Mucosa of rectum (tissue), 2 donors: ENCODE measurements at regions not wholly inside any gene's neighbourhood (a gene's known extent, or its start where the extent isn't known, plus 50 kb on each side); places are given as distances from the start of the nearest gene placed in this dataset.
A peak's percentile ranks its signal among the peaks of the same experiment; 100 is the strongest.

ENCODE experiments used
- H3K27ac ChIP-seq, 2 donors: one replicate each; pipeline ENCODE4 v1.7.0; 2013; ENCODE audit warnings: inconsistent platforms in 2 of 2, low read depth in 2 of 2, low read length in 2 of 2
- H3K27me3 ChIP-seq, 2 donors: one replicate each; pipeline ENCODE4 v1.7.0; 2013; ENCODE audit warnings: low read length in 2 of 2; ENCODE audit not compliant: control insufficient read depth in 2 of 2, insufficient read depth in 2 of 2
- H3K36me3 ChIP-seq, 2 donors: one replicate each; pipeline ENCODE4 v1.7.0; 2013; ENCODE audit warnings: low read length in 2 of 2; ENCODE audit not compliant: control insufficient read depth in 2 of 2, insufficient read depth in 2 of 2
- H3K4me1 ChIP-seq, 2 donors: one replicate each; pipeline ENCODE4 v1.7.0; 2013; ENCODE audit warnings: low read length in 2 of 2, mild to moderate bottlenecking in 1 of 2; ENCODE audit not compliant: control insufficient read depth in 2 of 2, insufficient read depth in 2 of 2
- H3K4me3 ChIP-seq, 2 donors: one replicate each; pipeline ENCODE4 v1.7.0; 2013; ENCODE audit warnings: low read length in 2 of 2
- H3K9ac ChIP-seq, 2 donors: one replicate each; pipeline ENCODE4 v1.7.0; 2013; ENCODE audit warnings: low read length in 2 of 2, low read depth in 1 of 2, mild to moderate bottlenecking in 1 of 2
- H3K9me3 ChIP-seq, 2 donors: one replicate each; pipeline ENCODE4 v1.7.0; 2013; ENCODE audit warnings: low read length in 2 of 2; ENCODE audit not compliant: control insufficient read depth in 2 of 2
- donor health status: healthy.
- donor health status: Normal muscosa, but diverticular disease.

DNA sequence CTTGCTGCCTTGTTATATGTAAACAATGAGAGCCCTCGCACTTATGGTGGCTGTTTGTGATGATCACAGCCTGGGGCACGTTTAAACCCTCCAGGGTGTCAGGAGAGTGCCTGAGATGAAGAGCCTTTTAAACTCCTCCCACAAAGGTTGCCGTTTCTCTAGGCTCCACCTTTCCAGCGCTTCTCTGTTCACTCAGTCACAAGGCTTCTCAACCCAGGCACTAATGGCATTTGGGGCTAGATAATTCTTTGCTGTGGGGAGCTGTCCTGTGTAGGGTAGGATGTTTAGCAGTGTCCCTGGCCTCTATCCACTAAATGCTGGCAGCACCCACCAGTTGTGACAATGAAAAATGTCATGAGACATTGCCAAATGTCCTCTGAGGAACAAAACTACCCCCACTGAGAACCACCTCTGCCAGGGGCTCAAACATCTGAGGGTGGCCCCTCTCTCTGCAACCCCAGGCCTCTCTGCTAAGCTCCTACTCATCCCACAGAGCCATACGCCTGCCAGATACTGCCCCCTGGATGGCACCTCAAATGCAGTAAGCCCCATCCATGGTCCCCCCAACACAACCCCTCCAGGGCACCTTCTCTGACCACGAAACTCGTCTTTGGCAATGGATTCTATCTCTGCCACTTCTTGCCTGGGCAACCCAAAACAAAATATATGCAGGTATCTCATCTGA lies 144.3 kb upstream of the ZMIZ1 start:
- H3K27ac ChIP-seq, result peak overlapping the region in 1 of 2 donors; percentile 6
- H3K4me3 ChIP-seq, result no peak overlapping the region
- H3K9ac ChIP-seq, result no peak overlapping the region

GRCh38 chr10:78925275-78925674 lies 143.5 kb upstream of the ZMIZ1 start:
- H3K36me3 ChIP-seq, result no peaks in the 10 kb centered on the region
- no peak overlapping the region for H3K4me3 ChIP-seq
- H3K4me1 ChIP-seq, result peaks cover 6 to 17% of the 10 kb centered on the region in 2 donors
- H3K27ac ChIP-seq, result no peak overlapping the region
- no peaks in the 10 kb centered on the region for H3K9me3 ChIP-seq
- no peaks in the 10 kb centered on the region for H3K27me3 ChIP-seq
- H3K9ac ChIP-seq, result no peak overlapping the region

More for the DNA sequence above, 144.3 kb upstream of the ZMIZ1 start:
- no peaks in the 10 kb centered on the region for H3K36me3 ChIP-seq
- H3K9me3 ChIP-seq, result no peaks in the 10 kb centered on the region
- H3K4me1 ChIP-seq, result peaks cover 6 to 17% of the 10 kb centered on the region in 2 donors
- no peaks in the 10 kb centered on the region for H3K27me3 ChIP-seq

DNA sequence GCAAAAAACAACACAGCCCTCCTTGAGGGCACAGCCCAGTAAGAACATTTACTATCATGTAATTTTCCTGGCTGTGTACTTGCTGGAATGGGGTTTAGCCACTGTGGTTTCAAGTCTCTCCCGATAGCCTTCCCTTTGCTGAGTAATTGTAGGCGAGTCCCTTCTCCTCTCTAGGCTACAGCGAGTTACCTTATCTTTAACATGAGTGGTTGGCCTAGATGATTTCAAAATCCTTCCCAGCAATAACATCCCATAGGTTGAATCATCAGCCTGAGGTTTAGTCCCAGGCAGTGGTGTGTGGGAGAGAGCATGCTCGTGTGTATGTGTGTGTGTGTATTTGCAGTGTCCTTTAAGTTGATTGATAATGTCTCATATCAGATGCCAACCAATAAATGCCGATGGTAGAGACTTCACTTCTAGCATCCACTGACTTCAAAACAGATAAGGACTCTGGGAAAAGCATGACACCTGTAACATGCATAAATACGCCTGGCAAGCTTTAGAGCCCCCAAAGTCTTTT lies 142.9 kb upstream of the ZMIZ1 start:
- Histone ChIP-seq H3K9ac (no peak overlapping the region), H3K36me3 (no peaks in the 10 kb centered on the region), H3K27me3 (no peaks in the 10 kb centered on the region), H3K27ac (no peak overlapping the region), H3K4me1 (peaks cover 6 to 17% of the 10 kb centered on the region in 2 donors), H3K9me3 (no peaks in the 10 kb centered on the region), H3K4me3 (no peak overlapping the region)

DNA sequence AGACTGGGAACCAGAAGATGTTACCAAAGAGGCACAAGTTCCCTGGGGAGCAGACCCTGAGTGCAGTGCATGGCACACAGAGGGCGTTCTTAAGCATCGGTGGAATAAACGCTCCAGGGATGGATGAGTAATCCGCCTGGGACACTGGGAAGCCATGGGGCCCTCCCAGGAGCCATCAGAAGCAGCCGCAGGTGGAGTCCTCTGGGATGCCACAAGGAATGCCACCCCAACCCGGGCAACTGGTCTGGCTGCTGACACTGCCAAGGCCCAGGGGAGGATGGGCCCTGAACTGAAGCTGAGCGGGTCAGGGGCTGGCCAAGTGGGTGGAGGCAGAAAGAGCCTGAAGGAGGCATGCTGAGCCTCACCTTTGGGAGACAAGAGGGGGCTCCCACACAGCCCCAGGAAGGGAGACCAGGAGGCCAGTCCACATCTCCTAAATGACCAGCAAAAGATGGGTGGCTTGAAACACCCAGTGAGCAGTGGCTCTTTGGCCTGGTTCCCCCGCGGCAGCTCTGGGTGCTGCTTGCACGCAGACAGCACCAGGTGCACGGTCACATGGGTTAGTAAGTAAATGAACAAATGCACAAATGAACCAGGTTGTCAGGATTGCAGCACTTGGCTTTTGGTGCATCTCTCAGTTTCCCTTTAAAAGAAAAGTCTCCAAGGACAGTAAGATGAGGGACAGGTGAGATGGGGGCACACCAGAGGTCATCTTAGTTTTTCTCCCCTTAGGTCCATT lies 141.3 kb upstream of the ZMIZ1 start:
- Histone ChIP-seq H3K27ac (no peak overlapping the region), H3K9ac (no peak overlapping the region), H3K27me3 (no peaks in the 10 kb centered on the region), H3K4me3 (no peak overlapping the region), H3K4me1 (peaks cover 6 to 17% of the 10 kb centered on the region in 2 donors), H3K36me3 (no peaks in the 10 kb centered on the region), H3K9me3 (no peaks in the 10 kb centered on the region)

GRCh38 chr10:78928330-78928729 lies 140.4 kb upstream of the ZMIZ1 start:
- Histone ChIP-seq H3K4me3 (no peak overlapping the region), H3K36me3 (no peaks in the 10 kb centered on the region), H3K4me1 (peaks cover 6 to 12% of the 10 kb centered on the region in 2 donors), H3K9ac (no peak overlapping the region), H3K27ac (no peak overlapping the region), H3K9me3 (no peaks in the 10 kb centered on the region), H3K27me3 (no peaks in the 10 kb centered on the region)

- Histone ChIP-seq H3K9ac (no peak overlapping the region), H3K9me3 (no peaks in the 10 kb centered on the region), H3K4me1 (peaks cover 0 to under 1% of the 10 kb centered on the region in 2 donors), H3K36me3 (no peaks in the 10 kb centered on the region), H3K27ac (no peak overlapping the region), H3K4me3 (no peak overlapping the region), H3K27me3 (no peaks in the 10 kb centered on the region)
Observed at GRCh38 chr10:78929541-78929940, 139.2 kb upstream of the ZMIZ1 start.

DNA sequence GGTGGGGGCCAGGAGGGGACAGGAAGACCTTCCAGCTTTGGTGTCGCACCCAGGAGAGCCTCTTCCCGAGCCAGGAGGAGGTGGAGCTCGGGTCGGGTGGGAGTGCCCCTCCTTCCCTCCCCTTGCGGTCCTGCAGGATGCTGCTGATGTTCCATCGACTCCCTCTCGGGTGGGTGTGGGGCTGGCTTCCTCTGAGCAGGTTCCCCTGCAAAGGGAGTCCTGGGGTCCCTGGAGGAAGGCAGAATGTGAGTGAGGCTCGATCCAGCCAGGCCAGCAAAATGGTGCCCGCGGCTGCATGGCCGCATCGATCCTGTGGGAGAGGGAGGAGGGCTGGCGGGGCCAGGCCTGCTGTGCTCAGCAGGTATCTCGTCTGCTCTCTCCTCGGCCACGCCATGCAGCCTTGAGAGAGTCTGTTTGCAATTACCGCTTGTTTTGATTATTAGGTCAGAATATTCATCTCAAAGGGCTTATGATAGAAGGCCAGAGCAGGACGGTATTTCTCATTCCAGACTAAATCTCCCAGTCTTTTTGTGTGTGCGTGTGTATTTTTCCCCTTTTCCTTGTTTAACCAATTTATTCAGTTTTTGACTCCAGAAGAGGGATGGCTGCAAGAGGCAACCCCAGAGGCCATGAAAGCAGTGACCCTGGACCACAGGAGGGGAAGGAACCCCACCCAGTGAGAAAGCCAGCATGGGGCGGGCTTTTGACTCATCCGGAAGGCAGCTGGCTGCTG lies 137.3 kb upstream of the ZMIZ1 start:
- Histone ChIP-seq H3K9ac (no peak overlapping the region), H3K4me1 (no peaks in the 10 kb centered on the region), H3K9me3 (no peaks in the 10 kb centered on the region), H3K27ac (peak overlapping the region in 1 of 2 donors; percentile 4), H3K4me3 (no peak overlapping the region), H3K27me3 (no peaks in the 10 kb centered on the region), H3K36me3 (no peaks in the 10 kb centered on the region)

DNA sequence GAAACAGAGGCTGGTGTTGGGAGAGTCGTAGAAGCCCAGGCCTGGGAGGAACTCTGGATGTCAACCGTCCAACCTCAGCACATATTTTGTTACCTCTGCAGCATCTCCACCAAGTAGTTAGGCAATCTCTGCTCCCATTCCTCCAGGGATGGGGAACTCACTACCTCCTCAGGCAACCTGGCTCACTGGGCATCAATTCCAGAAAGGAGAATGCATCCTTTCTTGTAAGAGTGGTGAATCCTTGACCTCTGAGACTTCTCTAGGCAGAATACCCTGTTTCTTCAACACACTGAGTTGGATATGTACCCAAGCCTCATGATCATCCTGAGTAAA lies 136.7 kb upstream of the ZMIZ1 start:
- H3K4me1 ChIP-seq, result no peaks in the 10 kb centered on the region
- no peaks in the 10 kb centered on the region for H3K36me3 ChIP-seq
- H3K27ac ChIP-seq, result peak overlapping the region; percentile 3 to 42
- no peak overlapping the region for H3K4me3 ChIP-seq
- H3K27me3 ChIP-seq, result no peaks in the 10 kb centered on the region
- no peaks in the 10 kb centered on the region for H3K9me3 ChIP-seq
- no peak overlapping the region for H3K9ac ChIP-seq

DNA sequence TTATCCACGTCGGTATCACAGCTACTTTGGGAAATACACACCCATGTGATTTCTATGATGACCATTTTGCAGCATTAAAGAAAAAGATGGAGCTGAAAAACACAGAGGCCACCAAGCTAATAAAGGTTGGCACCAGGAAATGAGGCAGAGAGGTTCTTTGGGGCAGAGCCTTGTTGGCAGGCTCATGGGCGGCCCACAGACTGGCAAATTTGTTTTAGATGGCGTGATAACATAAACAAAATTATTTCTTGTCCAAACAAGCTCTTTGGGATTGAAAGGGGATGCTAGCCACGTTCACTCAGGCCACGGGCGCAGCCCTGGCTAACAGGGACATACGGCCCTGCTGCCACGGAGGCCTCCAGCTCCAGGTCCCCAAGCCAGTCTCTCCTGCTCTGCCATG lies 135.9 kb upstream of the ZMIZ1 start:
- no peaks in the 10 kb centered on the region for H3K4me1 ChIP-seq
- no peak overlapping the region for H3K4me3 ChIP-seq
- H3K36me3 ChIP-seq, result no peaks in the 10 kb centered on the region
- no peaks in the 10 kb centered on the region for H3K9me3 ChIP-seq
- no peak overlapping the region for H3K9ac ChIP-seq
- H3K27ac ChIP-seq, result no peak overlapping the region
- H3K27me3 ChIP-seq, result no peaks in the 10 kb centered on the region
